ENCODE measurements at regions not wholly inside any gene's neighbourhood (a gene's known extent, or its start where the extent isn't known, plus 50 kb on each side); places are given as distances from the start of the nearest gene placed in this dataset.

DNA sequence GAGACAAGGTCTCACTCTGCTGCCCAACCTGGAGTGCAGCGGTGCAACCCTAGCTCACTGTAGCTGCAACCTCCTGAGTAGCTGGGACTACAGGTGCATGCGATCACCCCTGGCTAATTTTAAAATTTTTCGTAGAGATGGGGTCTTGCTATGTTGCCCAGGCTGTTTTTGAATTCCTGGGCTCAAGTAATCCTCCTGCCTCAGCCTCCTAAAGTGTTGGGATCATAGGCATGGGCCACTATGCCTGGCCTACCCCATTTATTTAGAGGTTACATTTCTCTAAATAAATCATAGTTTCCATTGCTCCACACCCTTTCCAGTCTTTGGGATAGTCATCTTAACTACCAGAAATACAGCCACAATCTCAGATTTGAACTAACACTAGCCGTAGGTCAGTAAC, 134.7 kb upstream of the CITED2 start:
- H3K9me3 ChIP-seq (ENCODE audit: low read length), result no peaks in the 10 kb centered on the region

DNA sequence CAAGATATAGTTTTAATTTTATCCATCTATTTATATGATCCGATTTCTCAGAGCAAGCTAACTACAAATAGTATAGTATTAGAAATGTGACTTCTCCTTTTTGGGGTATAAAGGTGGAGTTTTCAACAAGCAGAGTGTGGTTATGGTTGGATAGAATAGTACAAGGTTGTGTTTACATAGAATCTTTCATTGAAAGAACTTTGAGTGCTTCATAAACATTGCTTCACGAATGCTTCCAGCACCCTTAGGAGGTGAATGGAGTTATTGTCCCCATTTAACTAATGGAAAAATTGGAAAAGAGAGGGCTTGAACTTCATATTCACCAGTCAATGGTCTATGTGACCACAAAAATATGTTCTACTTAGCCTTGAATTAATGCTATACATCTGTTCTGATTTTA, 134.1 kb upstream of the CITED2 start:
- Histone ChIP-seq H3K27ac (ENCODE audit: low read length) (no peak overlapping the region), H2AFZ (ENCODE audit: low read length) (no peak overlapping the region)

More for the DNA sequence above, 134.7 kb upstream of the CITED2 start:
- no peak overlapping the region for H2AFZ ChIP-seq (ENCODE audit: low read length)
- no peak overlapping the region for H3K9ac ChIP-seq (ENCODE audit: low read length)
- no peak for DNase-seq
- H3K4me3 ChIP-seq (ENCODE audit: low read length), result no peak overlapping the region
- no peaks in the 10 kb centered on the region for H3K79me2 ChIP-seq (ENCODE audit: low read length)
- H3K27me3 ChIP-seq (ENCODE audit: low read length), result no peaks in the 10 kb centered on the region
- H3K27ac ChIP-seq (ENCODE audit: low read length), result no peak overlapping the region
- no peaks in the 10 kb centered on the region for H3K9me2 ChIP-seq (replicated peaks; ENCODE audit: insufficient read depth, low read length)
- no peaks in the 10 kb centered on the region for H4K20me1 ChIP-seq (ENCODE audit: insufficient read depth, low read depth, low read length)
- no peaks in the 10 kb centered on the region for H3K4me1 ChIP-seq (ENCODE audit: low read length)
- no peak overlapping the region for H3K4me2 ChIP-seq (ENCODE audit: low read depth, low read length, poor library complexity, severe bottlenecking)
- H3K36me3 ChIP-seq (ENCODE audit: insufficient read depth, low read length), result no peaks in the 10 kb centered on the region

DNA sequence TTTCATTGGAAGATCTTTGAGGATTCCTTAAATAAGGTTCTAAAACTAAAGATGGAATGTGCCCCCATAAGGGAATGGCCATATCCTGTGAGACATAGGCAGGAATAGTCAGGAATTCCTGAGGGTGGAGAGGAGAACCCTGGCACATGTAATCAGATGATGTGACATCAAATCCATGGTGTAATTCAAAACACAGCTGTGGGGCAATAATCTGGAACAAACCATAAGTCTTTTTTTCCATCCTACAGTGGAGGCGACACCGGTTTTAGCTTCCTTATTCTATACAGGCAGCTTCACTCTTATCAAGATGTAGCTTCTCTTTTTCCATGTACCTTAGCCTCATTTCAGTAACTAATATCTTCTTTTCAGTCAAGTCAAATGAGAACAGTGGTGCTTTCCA, 133.6 kb upstream of the CITED2 start:
- DNase-seq, result no peak
- no peak overlapping the region for H3K9ac ChIP-seq (ENCODE audit: low read length)
- no peaks in the 10 kb centered on the region for H4K20me1 ChIP-seq (ENCODE audit: insufficient read depth, low read depth, low read length)
- H3K27ac ChIP-seq (ENCODE audit: low read length), result no peak overlapping the region
- no peaks in the 10 kb centered on the region for H3K9me3 ChIP-seq (ENCODE audit: low read length)
- no peaks in the 10 kb centered on the region for H3K36me3 ChIP-seq (ENCODE audit: insufficient read depth, low read length)
- no peak overlapping the region for H3K4me3 ChIP-seq (ENCODE audit: low read length)
- no peak overlapping the region for H3K4me2 ChIP-seq (ENCODE audit: low read depth, low read length, poor library complexity, severe bottlenecking)
- H2AFZ ChIP-seq (ENCODE audit: low read length), result no peak overlapping the region
- H3K27me3 ChIP-seq (ENCODE audit: low read length), result no peaks in the 10 kb centered on the region
- no peaks in the 10 kb centered on the region for H3K9me2 ChIP-seq (replicated peaks; ENCODE audit: insufficient read depth, low read length)
- no peaks in the 10 kb centered on the region for H3K79me2 ChIP-seq (ENCODE audit: low read length)
- no peaks in the 10 kb centered on the region for H3K4me1 ChIP-seq (ENCODE audit: low read length)

More for the DNA sequence above, 134.1 kb upstream of the CITED2 start:
- H3K9ac ChIP-seq (ENCODE audit: low read length), result no peak overlapping the region
- H3K79me2 ChIP-seq (ENCODE audit: low read length), result no peaks in the 10 kb centered on the region
- no peaks in the 10 kb centered on the region for H4K20me1 ChIP-seq (ENCODE audit: insufficient read depth, low read depth, low read length)
- H3K4me2 ChIP-seq (ENCODE audit: low read depth, low read length, poor library complexity, severe bottlenecking), result no peak overlapping the region
- H3K9me2 ChIP-seq (replicated peaks; ENCODE audit: insufficient read depth, low read length), result no peaks in the 10 kb centered on the region
- H3K9me3 ChIP-seq (ENCODE audit: low read length), result no peaks in the 10 kb centered on the region
- H3K36me3 ChIP-seq (ENCODE audit: insufficient read depth, low read length), result no peaks in the 10 kb centered on the region
- no peak for DNase-seq
- H3K4me1 ChIP-seq (ENCODE audit: low read length), result no peaks in the 10 kb centered on the region
- H3K27me3 ChIP-seq (ENCODE audit: low read length), result no peaks in the 10 kb centered on the region
- no peak overlapping the region for H3K4me3 ChIP-seq (ENCODE audit: low read length)

DNA sequence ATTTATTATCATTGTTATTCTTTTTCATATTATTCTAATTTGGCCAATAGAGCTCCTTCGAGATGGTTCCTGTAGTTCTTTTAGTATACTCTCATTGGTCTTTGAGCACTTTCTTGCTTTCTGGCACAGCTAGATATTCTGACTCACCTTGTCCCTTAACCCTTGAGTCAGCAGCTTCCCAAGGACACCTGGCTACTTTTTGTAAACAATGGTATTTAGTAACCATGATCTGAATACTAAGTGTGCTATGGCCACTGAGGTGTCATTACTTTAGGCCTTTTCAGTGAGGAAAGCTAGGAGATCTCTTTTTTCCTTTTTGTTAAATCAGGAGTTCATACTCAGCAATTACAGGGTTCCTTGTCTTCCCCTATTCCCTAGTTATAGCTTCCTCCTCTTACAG, 126.5 kb upstream of the CITED2 start:
- H3K36me3 ChIP-seq (ENCODE audit: insufficient read depth, low read length), result no peaks in the 10 kb centered on the region
- H3K27ac ChIP-seq (ENCODE audit: low read length), result no peak overlapping the region
- DNase-seq, result no peak
- H3K4me2 ChIP-seq (ENCODE audit: low read depth, low read length, poor library complexity, severe bottlenecking), result no peak overlapping the region
- H3K79me2 ChIP-seq (ENCODE audit: low read length), result no peaks in the 10 kb centered on the region
- H3K4me1 ChIP-seq (ENCODE audit: low read length), result no peaks in the 10 kb centered on the region
- H3K27me3 ChIP-seq (ENCODE audit: low read length), result no peaks in the 10 kb centered on the region
- H3K9me3 ChIP-seq (ENCODE audit: low read length), result no peaks in the 10 kb centered on the region
- H3K9ac ChIP-seq (ENCODE audit: low read length), result no peak overlapping the region
- no peak overlapping the region for H3K4me3 ChIP-seq (ENCODE audit: low read length)
- no peak overlapping the region for H2AFZ ChIP-seq (ENCODE audit: low read length)
- no peaks in the 10 kb centered on the region for H4K20me1 ChIP-seq (ENCODE audit: insufficient read depth, low read depth, low read length)
- H3K9me2 ChIP-seq (replicated peaks; ENCODE audit: insufficient read depth, low read length), result no peaks in the 10 kb centered on the region

DNA sequence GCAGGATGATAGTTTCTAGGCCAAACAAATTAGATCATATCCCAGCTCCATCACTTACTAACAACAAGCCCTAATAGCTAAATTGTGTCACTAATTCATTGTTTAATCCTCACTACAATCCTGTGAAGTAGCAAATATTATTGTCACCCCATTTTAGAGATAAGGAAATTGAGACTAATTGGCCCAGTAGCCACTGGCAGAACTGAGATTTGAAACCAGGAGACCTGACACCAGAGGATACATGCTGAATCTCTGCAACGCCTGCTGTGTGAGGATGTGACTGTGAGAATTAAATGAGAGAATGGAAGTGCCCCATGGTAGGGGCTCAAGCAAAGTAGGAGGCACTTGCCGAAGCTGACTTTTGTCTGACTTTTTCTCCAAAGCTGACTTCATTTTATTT, 124.3 kb upstream of the CITED2 start:
- H3K4me1 ChIP-seq (ENCODE audit: low read length), result no peaks in the 10 kb centered on the region
- H3K9me3 ChIP-seq (ENCODE audit: low read length), result no peaks in the 10 kb centered on the region
- no peaks in the 10 kb centered on the region for H3K79me2 ChIP-seq (ENCODE audit: low read length)
- no peaks in the 10 kb centered on the region for H3K36me3 ChIP-seq (ENCODE audit: insufficient read depth, low read length)
- H3K4me3 ChIP-seq (ENCODE audit: low read length), result no peak overlapping the region
- H3K4me2 ChIP-seq (ENCODE audit: low read depth, low read length, poor library complexity, severe bottlenecking), result no peak overlapping the region
- DNase-seq, result no peak
- H4K20me1 ChIP-seq (ENCODE audit: insufficient read depth, low read depth, low read length), result no peaks in the 10 kb centered on the region
- H3K9ac ChIP-seq (ENCODE audit: low read length), result no peak overlapping the region
- no peaks in the 10 kb centered on the region for H3K9me2 ChIP-seq (replicated peaks; ENCODE audit: insufficient read depth, low read length)
- no peak overlapping the region for H2AFZ ChIP-seq (ENCODE audit: low read length)
- H3K27me3 ChIP-seq (ENCODE audit: low read length), result no peaks in the 10 kb centered on the region
- H3K27ac ChIP-seq (ENCODE audit: low read length), result no peak overlapping the region

DNA sequence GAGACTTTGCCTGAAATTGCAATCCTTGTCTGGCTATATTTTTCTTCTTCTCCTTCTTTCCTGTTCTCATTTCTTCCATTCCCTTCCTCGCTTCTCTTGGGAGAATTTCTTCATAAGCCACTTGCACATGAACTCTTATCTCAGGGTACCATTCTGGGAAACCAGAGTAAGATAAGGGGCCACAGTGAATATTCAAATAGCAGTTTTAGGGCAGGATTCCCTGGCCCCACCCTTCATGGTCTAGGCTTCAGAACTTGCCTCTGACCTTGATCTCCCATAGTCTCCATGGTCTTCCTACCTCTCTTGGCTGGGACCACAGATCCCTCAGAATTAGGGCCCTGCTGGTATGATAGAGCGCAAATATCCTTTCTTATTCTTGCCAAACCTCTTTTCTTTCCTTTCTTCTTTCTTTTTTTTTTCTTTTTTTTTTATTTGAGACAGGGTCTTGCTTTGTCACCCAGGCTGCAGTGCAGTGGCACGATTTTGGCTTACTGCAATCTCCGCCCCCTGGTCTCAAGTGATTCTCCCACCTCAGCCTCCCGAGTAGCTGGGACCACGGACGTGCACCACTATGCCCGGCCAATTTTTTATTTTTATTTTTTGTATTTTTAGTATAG, 123.0 kb upstream of the CITED2 start:
- Histone ChIP-seq H2AFZ (ENCODE audit: low read length) (no peak overlapping the region), H3K9me2 (replicated peaks; ENCODE audit: insufficient read depth, low read length) (no peaks in the 10 kb centered on the region), H3K27ac (ENCODE audit: low read length) (no peak overlapping the region)

DNA sequence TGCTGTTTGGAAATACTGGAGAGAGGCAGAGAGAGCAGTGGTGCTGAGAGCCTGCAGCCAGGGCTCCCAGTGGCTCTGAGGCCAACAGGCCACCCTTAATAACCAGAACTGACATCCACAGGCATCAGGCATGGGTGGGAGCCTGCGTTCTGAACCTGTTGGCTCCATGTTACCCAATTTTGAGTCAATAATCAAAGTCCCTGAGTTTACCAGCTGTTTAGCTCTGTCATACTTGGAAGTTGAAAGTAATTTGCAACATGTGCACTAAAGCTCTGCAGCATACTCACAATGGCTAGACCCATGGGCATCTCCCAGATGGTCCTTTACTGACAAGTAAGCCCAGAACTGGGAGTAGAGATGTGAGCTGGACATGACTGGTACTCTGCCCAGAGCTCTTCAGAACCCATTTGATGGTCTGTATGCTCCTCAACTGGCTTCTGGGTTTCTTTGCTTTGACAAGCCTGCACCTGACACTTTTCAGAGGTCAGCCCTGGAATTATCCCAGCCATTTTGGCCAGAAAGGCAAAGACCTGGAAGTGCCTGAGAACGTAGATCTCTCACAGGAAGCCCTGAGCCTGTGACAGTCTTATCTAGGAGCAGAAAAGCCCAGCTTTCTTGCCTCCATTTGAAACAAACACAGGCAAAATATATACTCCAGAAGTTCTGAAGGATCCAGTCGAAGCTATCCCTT, 122.4 kb upstream of the CITED2 start:
- Histone ChIP-seq H3K27ac (ENCODE audit: low read length) (no peak overlapping the region), H3K79me2 (ENCODE audit: low read length) (no peaks in the 10 kb centered on the region), H4K20me1 (ENCODE audit: insufficient read depth, low read depth, low read length) (no peaks in the 10 kb centered on the region), H3K4me1 (ENCODE audit: low read length) (no peaks in the 10 kb centered on the region), H2AFZ (ENCODE audit: low read length) (no peak overlapping the region), H3K9me3 (ENCODE audit: low read length) (no peaks in the 10 kb centered on the region), H3K4me2 (ENCODE audit: low read depth, low read length, poor library complexity, severe bottlenecking) (no peak overlapping the region), H3K27me3 (ENCODE audit: low read length) (no peaks in the 10 kb centered on the region), H3K36me3 (ENCODE audit: insufficient read depth, low read length) (no peaks in the 10 kb centered on the region), H3K9ac (ENCODE audit: low read length) (no peak overlapping the region), H3K9me2 (replicated peaks; ENCODE audit: insufficient read depth, low read length) (no peaks in the 10 kb centered on the region), H3K4me3 (ENCODE audit: low read length) (no peak overlapping the region)
- no peak for DNase-seq

More for the DNA sequence above, 123.0 kb upstream of the CITED2 start:
- Histone ChIP-seq H4K20me1 (ENCODE audit: insufficient read depth, low read depth, low read length) (no peaks in the 10 kb centered on the region), H3K36me3 (ENCODE audit: insufficient read depth, low read length) (no peaks in the 10 kb centered on the region), H3K9ac (ENCODE audit: low read length) (no peak overlapping the region), H3K4me2 (ENCODE audit: low read depth, low read length, poor library complexity, severe bottlenecking) (no peak overlapping the region), H3K9me3 (ENCODE audit: low read length) (no peaks in the 10 kb centered on the region), H3K27me3 (ENCODE audit: low read length) (no peaks in the 10 kb centered on the region), H3K4me1 (ENCODE audit: low read length) (no peaks in the 10 kb centered on the region), H3K79me2 (ENCODE audit: low read length) (no peaks in the 10 kb centered on the region), H3K4me3 (ENCODE audit: low read length) (no peak overlapping the region)
- DNase-seq, result no peak

DNA sequence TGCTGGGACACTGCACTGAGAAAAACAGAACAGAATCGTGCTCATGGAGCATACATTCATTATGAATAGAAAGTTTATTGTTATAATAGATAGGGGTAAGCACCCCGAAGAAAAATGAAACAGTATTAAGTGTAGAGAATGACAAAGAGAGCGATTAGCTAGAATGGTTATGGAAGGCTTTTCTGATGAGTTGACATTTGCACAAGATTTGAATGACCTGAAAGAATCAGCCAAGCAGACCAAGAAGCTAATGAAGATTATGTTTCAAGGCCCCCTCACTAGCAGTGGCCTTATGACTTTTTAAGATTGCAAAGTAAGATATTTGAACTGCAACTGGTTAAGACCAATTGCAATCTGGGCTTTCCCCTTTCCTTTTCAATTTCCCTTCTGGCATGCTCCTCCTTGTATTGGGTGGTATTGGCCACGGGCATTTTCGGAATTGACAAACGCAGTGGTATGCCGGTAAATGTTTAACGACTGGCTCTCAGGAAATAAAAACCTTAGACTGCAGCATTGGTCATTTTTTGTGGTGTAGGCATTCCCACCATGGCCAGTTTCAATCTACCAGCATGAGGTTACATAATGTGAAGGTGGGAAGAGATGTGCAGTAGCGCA, 120.0 kb upstream of the CITED2 start:
- Histone ChIP-seq H3K4me3 (ENCODE audit: low read length) (no peak overlapping the region), H3K4me1 (ENCODE audit: low read length) (peaks cover 4% of the 10 kb centered on the region; the same call in 1 of the 2 replicates), H3K9me2 (replicated peaks; ENCODE audit: insufficient read depth, low read length) (no peaks in the 10 kb centered on the region), H3K36me3 (ENCODE audit: insufficient read depth, low read length) (no peaks in the 10 kb centered on the region), H3K27ac (ENCODE audit: low read length) (no peak overlapping the region), H4K20me1 (ENCODE audit: insufficient read depth, low read depth, low read length) (no peaks in the 10 kb centered on the region), H3K27me3 (ENCODE audit: low read length) (no peaks in the 10 kb centered on the region), H3K9ac (ENCODE audit: low read length) (no peak overlapping the region), H3K9me3 (ENCODE audit: low read length) (no peaks in the 10 kb centered on the region), H2AFZ (ENCODE audit: low read length) (no peak overlapping the region), H3K4me2 (ENCODE audit: low read depth, low read length, poor library complexity, severe bottlenecking) (no peak overlapping the region), H3K79me2 (ENCODE audit: low read length) (no peaks in the 10 kb centered on the region)
- no peak for DNase-seq

Data from Karpas-422 (cell line).